IMR-90 (cell line): ENCODE measurements at regions not wholly inside any gene's neighbourhood (a gene's known extent, or its start where the extent isn't known, plus 50 kb on each side); places are given as distances from the start of the nearest gene placed in this dataset.

Experiments
- ATAC-seq: fragments of 200-7000 bp; cut with Tn5 transposase; 2 replicates; pipeline ENCODE4 v1.9.1; 2020; ENCODE audit warnings: low read depth, mild to moderate bottlenecking, moderate library complexity
- BruUV-seq: library from RNA; stranded (reverse); fragments of 400-500 nt; replicated peaks from 2 replicates; lab custom pipeline; 2021; lab: Mats Ljungman, UMichigan
- CTCF ChIA-PET: fragments of 300-600 bp; formaldehyde crosslinking; extraction: SDS; loops from one replicate; lab custom pipeline; 2021; ENCODE audit warnings: antibody characterized with exemption; lab: Yijun Ruan, JAX
- POLR2A ChIA-PET: fragments of 300-600 bp; sonication (Branson Sonifier 250); formaldehyde crosslinking; loops from one replicate; lab custom pipeline; 2022; ENCODE audit warnings: antibody characterized with exemption; ENCODE audit not compliant: unreplicated experiment; lab: Charles Lee
- DNase-seq: peaks from one replicate; pipeline ENCODE4 v3.0.0; 2013
- H2AFZ ChIP-seq: replicated peaks from 2 replicates; pipeline ENCODE3; 2013; ENCODE audit warnings: low read length, mild to moderate bottlenecking; ENCODE audit not compliant: poor library complexity
- H2AK5ac ChIP-seq: 2 replicates; pipeline ENCODE4 v1.6.1; 2013; ENCODE audit warnings: low read depth, low read length, inconsistent platforms
- H2AK9ac ChIP-seq: replicated peaks from 2 replicates; pipeline ENCODE3; 2013; ENCODE audit warnings: mild to moderate bottlenecking, low read depth, low read length, moderate library complexity; ENCODE audit not compliant: poor library complexity
- H2BK120ac ChIP-seq: 2 replicates; pipeline ENCODE4 v1.6.1; 2013; ENCODE audit warnings: low read depth, low read length, inconsistent platforms
- H2BK15ac ChIP-seq: 3 replicates; pipeline ENCODE4 v1.6.1; 2013; ENCODE audit warnings: low read depth, low read length, inconsistent platforms
- H2BK20ac ChIP-seq: 2 replicates; pipeline ENCODE4 v1.6.1; 2013; ENCODE audit warnings: low read depth, mild to moderate bottlenecking, inconsistent platforms, low read length, moderate library complexity
- H2BK5ac ChIP-seq: 2 replicates; pipeline ENCODE4 v1.6.1; 2013; ENCODE audit warnings: mild to moderate bottlenecking, low read depth, low read length, inconsistent platforms; ENCODE audit not compliant: poor library complexity, severe bottlenecking
- H3K14ac ChIP-seq: replicated peaks from 2 replicates; pipeline ENCODE4 v1.6.1; 2013; ENCODE audit warnings: low read depth, low read length, inconsistent platforms
- H3K18ac ChIP-seq: 2 replicates; pipeline ENCODE4 v1.6.1; 2013; ENCODE audit warnings: low read depth, low read length, control low read depth
- H3K23ac ChIP-seq: 2 replicates; pipeline ENCODE4 v1.6.1; 2013; ENCODE audit warnings: low read depth, low read length, inconsistent platforms
- H3K27ac ChIP-seq: 2 replicates; pipeline ENCODE4 v1.5.1; 2013; ENCODE audit warnings: mild to moderate bottlenecking, control low read depth, low read length; ENCODE audit not compliant: insufficient read depth
- H3K27me3 ChIP-seq: 2 replicates; pipeline ENCODE4 v1.6.1; 2013; ENCODE audit warnings: low read length; ENCODE audit not compliant: control insufficient read depth, insufficient read depth
- H3K36me3 ChIP-seq: 2 replicates; pipeline ENCODE4 v1.6.1; 2013; ENCODE audit warnings: low read length, mixed read lengths; ENCODE audit not compliant: control insufficient read depth, insufficient read depth
- H3K4ac ChIP-seq: 2 replicates; pipeline ENCODE4 v1.6.1; 2013; ENCODE audit warnings: low read depth, low read length, inconsistent platforms
- H3K4me1 ChIP-seq: 2 replicates; pipeline ENCODE4 v1.6.1; 2013; ENCODE audit warnings: low read length, mixed read lengths; ENCODE audit not compliant: control insufficient read depth, insufficient read depth
- H3K4me2 ChIP-seq: 2 replicates; pipeline ENCODE4 v1.6.1; 2013; ENCODE audit warnings: low read depth, mild to moderate bottlenecking, control low read depth, low read length, moderate library complexity
- H3K4me3 ChIP-seq: 2 replicates; pipeline ENCODE4 v1.5.1; 2013; ENCODE audit warnings: low read depth, mild to moderate bottlenecking, control low read depth, low read length, moderate library complexity; ENCODE audit not compliant: insufficient read depth
- H3K56ac ChIP-seq: 2 replicates; pipeline ENCODE4 v1.6.1; 2013; ENCODE audit warnings: low read length, inconsistent platforms; ENCODE audit not compliant: insufficient read depth; ENCODE audit errors: extremely low read depth
- H3K79me1 ChIP-seq, 2 experiments: 2 replicates each; pipeline ENCODE4 v1.6.1; 2013; ENCODE audit warnings: low read length in 2 of 2, inconsistent platforms in 1 of 2, low read depth in 1 of 2
- H3K9ac ChIP-seq: 2 replicates; pipeline ENCODE4 v1.6.1; 2013; ENCODE audit warnings: low read depth, low read length, control low read depth
- H3K9me1 ChIP-seq: 2 replicates; pipeline ENCODE4 v1.6.1; 2013; ENCODE audit warnings: low read length, inconsistent platforms; ENCODE audit not compliant: insufficient read depth
- H3K9me3 ChIP-seq: 2 replicates; pipeline ENCODE4 v1.6.1; 2013; ENCODE audit warnings: low read length; ENCODE audit not compliant: control insufficient read depth, insufficient read depth
- H4K20me1 ChIP-seq: 2 replicates; pipeline ENCODE4 v1.6.1; 2013; ENCODE audit warnings: low read length, inconsistent platforms; ENCODE audit not compliant: insufficient read depth
- H4K5ac ChIP-seq: 2 replicates; pipeline ENCODE4 v1.6.1; 2013; ENCODE audit warnings: mild to moderate bottlenecking, low read depth, low read length, control low read depth
- H4K8ac ChIP-seq, 2 experiments: 2 replicates each; pipeline ENCODE4 v1.6.1; 2013; ENCODE audit warnings: low read depth in 2 of 2, low read length in 2 of 2, control low read depth in 1 of 2, inconsistent platforms in 1 of 2
- H4K91ac ChIP-seq: 2 replicates; pipeline ENCODE4 v1.6.1; 2013; ENCODE audit warnings: low read depth, low read length, inconsistent platforms; ENCODE audit not compliant: insufficient read depth
- MXI1 ChIP-seq: IDR thresholded peaks from 2 replicates; pipeline ENCODE4 v1.6.1; 2012; ENCODE audit warnings: low read depth, mild to moderate bottlenecking, low read length, moderate library complexity, borderline replicate concordance
- WGBS, 2 experiments: methylation state at CpG; one replicate each; pipeline versions ENCODE4 v1.1.5 to v1.1.7; 2013; ENCODE audit warnings: missing lambda C conversion rate in 2 of 2; ENCODE audit not compliant: insufficient read length in 1 of 2; ENCODE audit errors: extremely low coverage in 2 of 2; 5-methylcytosine and 5-hydroxymethylcytosine counted together
- dilution Hi-C: fragments of 300-500 bp; cut with HindIII; formaldehyde crosslinking; loops from one replicate; pipeline ENCODE4 v1.14.3; 2018; ENCODE audit warnings: low sequenced_read_pairs; ENCODE audit not compliant: unreplicated experiment
- in situ Hi-C: fragments of 300-500 bp; cut with MboI; formaldehyde crosslinking; loops from 3 replicates; pipeline ENCODE4 v1.14.3; 2019; ENCODE audit warnings: low sequenced_read_pairs, inconsistent platforms, mixed read lengths
- intact Hi-C: fragments of 100-400 bp; cut with micrococcal nuclease; formaldehyde crosslinking; loops from 2 replicates; pipeline ENCODE4 v1.10.0; 2022

GRCh38 chr10:129089341-129089740 is 377.7 kb upstream of the MGMT start:
- H3K9me3 ChIP-seq = peaks cover 2% of the 10 kb centered on the region
- ChIA-PET POLR2A (no interaction called here), CTCF (no interaction called here)
- WGBS, 2 experiments = 90% methylated on average over 2 of the region's 4 CpGs; no CpG with 5 or more reads in 1 of the 2 experiments
- no peak for DNase-seq
- no peak overlapping the region for H2BK5ac ChIP-seq
- no peak overlapping the region for H4K8ac ChIP-seq
- H3K27me3 ChIP-seq = no peaks in the 10 kb centered on the region; the same call in 1 of the 2 replicates
- no peak overlapping the region for H3K18ac ChIP-seq
- no TSS peak for BruUV-seq
- no peak overlapping the region for H3K4me2 ChIP-seq
- no peak overlapping the region for H3K27ac ChIP-seq
- ATAC-seq = no peak
- H4K5ac ChIP-seq = no peak overlapping the region
- dilution Hi-C loops = no loop called here
- H3K9ac ChIP-seq = no peak overlapping the region
- H3K23ac ChIP-seq = no peak overlapping the region
- no peak overlapping the region for H3K4ac ChIP-seq
- H4K20me1 ChIP-seq = no peaks in the 10 kb centered on the region
- no peak overlapping the region for H2BK20ac ChIP-seq
- no peaks in the 10 kb centered on the region for H3K79me1 ChIP-seq
- H3K36me3 ChIP-seq = no peaks in the 10 kb centered on the region
- no peaks in the 10 kb centered on the region for H3K9me1 ChIP-seq
- no peak overlapping the region for H3K56ac ChIP-seq
- H2AFZ ChIP-seq = no peak overlapping the region
- H3K4me1 ChIP-seq = no peaks in the 10 kb centered on the region
- no peak overlapping the region for H2AK5ac ChIP-seq
- no peak overlapping the region for H2BK120ac ChIP-seq
- no peak overlapping the region for H3K4me3 ChIP-seq
- no peak overlapping the region for H2BK15ac ChIP-seq
- no peak overlapping the region for H3K14ac ChIP-seq
- intact Hi-C loops = no loop called here
- in situ Hi-C loops = no loop called here
- no peak overlapping the region for H2AK9ac ChIP-seq
- H4K91ac ChIP-seq = no peak overlapping the region
- no peak for TF ChIP-seq MXI1
